HCT116 (cell line): ENCODE measurements at regions not wholly inside any gene's neighbourhood (a gene's known extent, or its start where the extent isn't known, plus 50 kb on each side); places are given as distances from the start of the nearest gene placed in this dataset.

Experiments
- ATAC-seq: fragments of 200-7000 bp; cut with Tn5 transposase; 2 replicates; pipeline ENCODE4 v1.9.1; 2020; ENCODE audit warnings: mild to moderate bottlenecking, moderate library complexity
- BruUV-seq: library from RNA; stranded (reverse); fragments of 400-500 nt; replicated peaks from 2 replicates; lab custom pipeline; 2021; lab: Mats Ljungman, UMichigan
- CTCF ChIA-PET: fragments of 300-600 bp; sonication (Branson Sonifier 250); formaldehyde crosslinking; loops from one replicate; lab custom pipeline; 2021; ENCODE audit warnings: antibody characterized with exemption; lab: Charles Lee
- POLR2A ChIA-PET: fragments of 300-600, 350-600 bp; sonication (Branson Sonifier 250); formaldehyde crosslinking; loops from one replicate; lab custom pipeline; 2021; ENCODE audit warnings: antibody characterized with exemption; lab: Charles Lee
- RAD21 ChIA-PET, 2 experiments: fragments of 300-600 bp; sonication (Branson Sonifier 250); formaldehyde crosslinking; loops; one replicate each; lab custom pipeline; 2023; ENCODE audit warnings: low total read pairs in 2 of 2; ENCODE audit not compliant: uncharacterized antibody in 2 of 2, unreplicated experiment in 2 of 2, low non-redundant PET in 1 of 2; lab: Charles Lee
- DNase-seq: peaks from one replicate; pipeline ENCODE4 v3.0.0-alpha.2; 2010; ENCODE audit warnings: low read depth, low spot score
- H2AFZ ChIP-seq: fragments of 200-600 bp; shearing (Covaris generic), sonication (generic); 2 replicates; pipeline ENCODE4 v1.6.1; 2017; ENCODE audit warnings: low read depth, mixed run types, mixed read lengths, antibody characterized with exemption, low read length; ENCODE audit not compliant: poor library complexity, severe bottlenecking
- H3K27ac ChIP-seq: 2 replicates; pipeline ENCODE4 v1.5.1; 2012; ENCODE audit warnings: low read depth, low read length
- H3K27me3 ChIP-seq: fragments of 200-600 bp; sonication (generic); 2 replicates; pipeline ENCODE4 v1.6.1; 2016; ENCODE audit warnings: mixed run types, low read length, mixed read lengths; ENCODE audit not compliant: insufficient read depth
- H3K36me3 ChIP-seq, 2 experiments: fragments of 200-500 bp in 1 of 2; fragments of 200-600 bp in 1 of 2; sonication (Bioruptor generic) in 1 of 2; sonication (generic) in 1 of 2; 2 replicates each; pipeline versions ENCODE4 v1.5.1 to v1.6.1; 2014 to 2016; ENCODE audit warnings: low read length in 2 of 2, inconsistent platforms in 1 of 2, mixed read lengths in 1 of 2, mixed run types in 1 of 2; ENCODE audit not compliant: insufficient read depth in 2 of 2, control insufficient read depth in 1 of 2
- H3K4me1 ChIP-seq, 2 experiments: fragments of 200-600 bp in 1 of 2; sonication (generic) in 1 of 2; 2 replicates each; pipeline versions ENCODE4 v1.5.1 to v1.6.1; 2012 to 2017; ENCODE audit warnings: low read length in 2 of 2, inconsistent platforms in 1 of 2, mild to moderate bottlenecking in 1 of 2, mixed read lengths in 1 of 2, mixed run types in 1 of 2, moderate library complexity in 1 of 2; ENCODE audit not compliant: insufficient read depth in 2 of 2, control insufficient read depth in 1 of 2
- H3K4me2 ChIP-seq: fragments of 200-600 bp; sonication (generic); 2 replicates; pipeline ENCODE4 v1.6.1; 2017; ENCODE audit warnings: mixed run types, low read length, mixed read lengths
- H3K4me3 ChIP-seq, 2 experiments: fragments of 200-600 bp in 1 of 2; sonication (generic) in 1 of 2; replicated peaks in 1 of 2; 2 replicates each; pipeline ENCODE4 v1.5.1; 2011 to 2016; ENCODE audit warnings: low read length in 2 of 2, control low read depth in 1 of 2, low read depth in 1 of 2, mild to moderate bottlenecking in 1 of 2, mixed read lengths in 1 of 2, mixed run types in 1 of 2
- H3K79me2 ChIP-seq: fragments of 200-600 bp; sonication (generic); 2 replicates; pipeline ENCODE4 v1.6.1; 2017; ENCODE audit warnings: mild to moderate bottlenecking, mixed run types, low read length, moderate library complexity, mixed read lengths; ENCODE audit not compliant: insufficient read depth
- H3K9ac ChIP-seq: fragments of 200-600 bp; sonication (generic); 2 replicates; pipeline ENCODE4 v1.6.1; 2016; ENCODE audit warnings: low read length, mixed read lengths
- H3K9me2 ChIP-seq: fragments of 200-600 bp; sonication (generic), shearing (Covaris generic); 2 replicates; pipeline ENCODE4 v1.6.1; 2017; ENCODE audit warnings: mixed run types, mild to moderate bottlenecking, moderate library complexity; ENCODE audit not compliant: insufficient read depth
- H3K9me3 ChIP-seq, 2 experiments: fragments of 200-500 bp in 1 of 2; fragments of 200-600 bp in 1 of 2; sonication (Bioruptor generic) in 1 of 2; sonication (generic) in 1 of 2; 2 replicates each; pipeline ENCODE4 v1.6.1; 2014 to 2017; ENCODE audit warnings: low read length in 2 of 2, mixed read lengths in 2 of 2, inconsistent platforms in 1 of 2, low read depth in 1 of 2, mild to moderate bottlenecking in 1 of 2, mixed run types in 1 of 2, moderate library complexity in 1 of 2; ENCODE audit not compliant: control insufficient read depth in 1 of 2, insufficient read depth in 1 of 2
- H4K20me1 ChIP-seq: fragments of 200-600 bp; sonication (generic), shearing (Covaris generic); 2 replicates; pipeline ENCODE4 v1.6.1; 2017; ENCODE audit warnings: mixed run types, mild to moderate bottlenecking, moderate library complexity; ENCODE audit not compliant: insufficient read depth
- CEBPB ChIP-seq: IDR thresholded peaks from 2 replicates; pipeline ENCODE4 v1.6.1; 2012; ENCODE audit warnings: low read depth
- ELF1 ChIP-seq: IDR thresholded peaks from 2 replicates; pipeline ENCODE4 v1.6.1; 2012; ENCODE audit warnings: low read depth, borderline replicate concordance
- EZH2 ChIP-seq: fragments of 200-600 bp; sonication (generic); IDR thresholded peaks from 2 replicates; pipeline ENCODE4 v1.6.1; 2017; ENCODE audit warnings: antibody characterized with exemption, mixed run types
- POLR2AphosphoS5 ChIP-seq: IDR thresholded peaks from 2 replicates; pipeline ENCODE4 v1.6.1; 2011; ENCODE audit warnings: mild to moderate bottlenecking, low read depth, low read length, moderate library complexity
- RAD21 ChIP-seq: IDR thresholded peaks from 2 replicates; pipeline ENCODE4 v1.6.1; 2012; ENCODE audit warnings: low read depth, mild to moderate bottlenecking
- REST ChIP-seq: IDR thresholded peaks from 2 replicates; pipeline ENCODE4 v1.6.1; 2012; ENCODE audit warnings: low read depth
- SP1 ChIP-seq: IDR thresholded peaks from 2 replicates; pipeline ENCODE4 v1.6.1; 2012; ENCODE audit warnings: low read depth
- TCF7L2 ChIP-seq: IDR thresholded peaks from 2 replicates; pipeline ENCODE4 v1.7.0; 2011; ENCODE audit warnings: borderline replicate concordance, inconsistent platforms; ENCODE audit not compliant: insufficient read depth, insufficient read length; ENCODE audit errors: extremely low read depth
- ZBTB33 ChIP-seq: IDR thresholded peaks from 2 replicates; pipeline ENCODE4 v1.6.1; 2011; ENCODE audit warnings: mild to moderate bottlenecking, low read length, moderate library complexity; ENCODE audit not compliant: insufficient replicate concordance; ENCODE audit errors: extremely low read depth
- ZFX ChIP-seq: fragments of 450-650 bp; IDR thresholded peaks from 2 replicates; pipeline ENCODE4 v1.6.1; 2017
- intact Hi-C: fragments of 100-400 bp; cut with micrococcal nuclease; formaldehyde crosslinking; loops from 2 replicates; pipeline ENCODE4 v1.10.0; 2022
- TF ChIP-seq, protein P1 (sequence below), 3 experiments: fragments of 200-600 bp in 1 of 3; sonication (generic) in 1 of 3; IDR thresholded peaks in 2 of 3; conservative IDR thresholded peaks in 1 of 3; 2 replicates each; pipeline ENCODE4 v1.5.1; 2012 to 2017; ENCODE audit warnings: low read depth in 2 of 3, low read length in 2 of 3, antibody characterized with exemption in 1 of 3, borderline replicate concordance in 1 of 3, control low read depth in 1 of 3, mild to moderate bottlenecking in 1 of 3, mixed read lengths in 1 of 3, mixed run types in 1 of 3, moderate library complexity in 1 of 3; ENCODE audit not compliant: insufficient read depth in 1 of 3

- DNase-seq (no peak), ATAC-seq (no peak)
- Histone ChIP-seq H3K4me3 (no peak overlapping the region), H2AFZ (no peak overlapping the region), H3K36me3 (no peaks in the 10 kb centered on the region)
- BruUV-seq = no TSS peak
- POLR2A ChIA-PET = no interaction called here
- CTCF ChIA-PET = no interaction called here
- TF ChIP-seq ELF1 = no peak
- no peak for TF ChIP-seq SP1
- no peak for TF ChIP-seq REST
- no peak for TF ChIP-seq ZFX
- TF ChIP-seq EZH2 = no peak
- TF ChIP-seq, protein P1, sequence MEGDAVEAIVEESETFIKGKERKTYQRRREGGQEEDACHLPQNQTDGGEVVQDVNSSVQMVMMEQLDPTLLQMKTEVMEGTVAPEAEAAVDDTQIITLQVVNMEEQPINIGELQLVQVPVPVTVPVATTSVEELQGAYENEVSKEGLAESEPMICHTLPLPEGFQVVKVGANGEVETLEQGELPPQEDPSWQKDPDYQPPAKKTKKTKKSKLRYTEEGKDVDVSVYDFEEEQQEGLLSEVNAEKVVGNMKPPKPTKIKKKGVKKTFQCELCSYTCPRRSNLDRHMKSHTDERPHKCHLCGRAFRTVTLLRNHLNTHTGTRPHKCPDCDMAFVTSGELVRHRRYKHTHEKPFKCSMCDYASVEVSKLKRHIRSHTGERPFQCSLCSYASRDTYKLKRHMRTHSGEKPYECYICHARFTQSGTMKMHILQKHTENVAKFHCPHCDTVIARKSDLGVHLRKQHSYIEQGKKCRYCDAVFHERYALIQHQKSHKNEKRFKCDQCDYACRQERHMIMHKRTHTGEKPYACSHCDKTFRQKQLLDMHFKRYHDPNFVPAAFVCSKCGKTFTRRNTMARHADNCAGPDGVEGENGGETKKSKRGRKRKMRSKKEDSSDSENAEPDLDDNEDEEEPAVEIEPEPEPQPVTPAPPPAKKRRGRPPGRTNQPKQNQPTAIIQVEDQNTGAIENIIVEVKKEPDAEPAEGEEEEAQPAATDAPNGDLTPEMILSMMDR (IDR thresholded peaks at IDR 0.05 in 2 of 3, conservative IDR thresholded peaks at IDR 0.05 in 1 of 3; ENCODE audit: borderline replicate concordance in 1 of 3, insufficient read depth in 1 of 3, low read depth in 2 of 3, low read length in 2 of 3) = no peak
- TF ChIP-seq POLR2AphosphoS5 = no peak
- no peak for TF ChIP-seq RAD21
- no peak for TF ChIP-seq ZBTB33
- TF ChIP-seq TCF7L2 = no peak
- no peak for TF ChIP-seq CEBPB
- TF ChIP-seq, all 23 proteins: peak for 0
- intact Hi-C loops = no loop called here
- peaks cover 7 to 10% of the 10 kb centered on the region in 2 experiments; a peak in 1 of 4 replicates for H3K4me1 ChIP-seq
- no peaks in the 10 kb centered on the region; the same call in 1 of the 2 replicates for H3K27me3 ChIP-seq
- H3K27ac ChIP-seq = no peak overlapping the region
- no peaks in the 10 kb centered on the region for H3K9me2 ChIP-seq
- no peaks in the 10 kb centered on the region for H3K79me2 ChIP-seq
- no peak overlapping the region for H3K4me2 ChIP-seq
- no peaks in the 10 kb centered on the region for H4K20me1 ChIP-seq
- H3K9ac ChIP-seq = no peak overlapping the region
- H3K9me3 ChIP-seq = no peaks in the 10 kb centered on the region
- RAD21 ChIA-PET = no interaction called here
Measured at GRCh38 chr2:19128148-19128547, 230.3 kb downstream of the OSR1 start.
